ENCODE measurements at regions not wholly inside any gene's neighbourhood (a gene's known extent, or its start where the extent isn't known, plus 50 kb on each side); places are given as distances from the start of the nearest gene placed in this dataset.

DNA sequence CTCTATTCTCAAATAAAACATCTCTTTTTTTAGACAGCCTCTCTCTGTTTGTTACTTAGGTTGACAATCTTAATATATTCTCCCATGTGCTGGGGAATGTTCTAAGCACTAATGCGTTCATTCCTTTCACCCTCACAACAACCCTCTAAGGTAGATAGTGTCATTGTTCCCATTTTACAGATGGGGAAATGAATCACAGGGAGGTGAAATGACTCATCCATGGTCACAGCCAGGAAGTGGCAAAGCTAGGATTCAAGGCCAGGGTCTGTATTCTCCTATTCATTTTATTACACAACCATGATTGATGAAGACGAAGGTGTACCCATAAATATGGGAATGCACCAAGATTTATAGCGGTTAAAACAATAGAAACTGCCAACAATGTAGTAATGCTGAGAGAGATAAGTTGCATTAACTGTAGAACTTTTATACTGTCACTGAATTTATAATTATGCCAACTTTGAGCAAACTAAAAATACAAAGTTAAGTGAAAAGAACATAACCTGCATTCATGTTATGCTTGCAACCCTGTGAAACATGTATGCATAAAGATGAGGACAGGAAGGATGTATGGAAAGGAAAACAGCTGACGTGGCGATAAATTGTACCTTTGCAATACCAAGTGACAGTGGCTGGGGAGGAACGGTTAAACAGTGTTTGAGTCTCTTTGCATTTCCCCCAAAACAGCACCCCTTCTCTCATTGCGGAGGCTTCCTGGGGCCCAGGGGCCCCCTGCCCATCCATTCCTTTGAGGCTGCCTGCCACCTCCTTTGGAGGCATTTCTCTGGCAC, 257.7 kb upstream of the AGAP1 start:
- no peak for TF ChIP-seq POLR2AphosphoS5 (IDR thresholded peaks at IDR 0.05)
- TF ChIP-seq POLR2A (IDR thresholded peaks at IDR 0.05) = no peak
- TF ChIP-seq, protein P1, sequence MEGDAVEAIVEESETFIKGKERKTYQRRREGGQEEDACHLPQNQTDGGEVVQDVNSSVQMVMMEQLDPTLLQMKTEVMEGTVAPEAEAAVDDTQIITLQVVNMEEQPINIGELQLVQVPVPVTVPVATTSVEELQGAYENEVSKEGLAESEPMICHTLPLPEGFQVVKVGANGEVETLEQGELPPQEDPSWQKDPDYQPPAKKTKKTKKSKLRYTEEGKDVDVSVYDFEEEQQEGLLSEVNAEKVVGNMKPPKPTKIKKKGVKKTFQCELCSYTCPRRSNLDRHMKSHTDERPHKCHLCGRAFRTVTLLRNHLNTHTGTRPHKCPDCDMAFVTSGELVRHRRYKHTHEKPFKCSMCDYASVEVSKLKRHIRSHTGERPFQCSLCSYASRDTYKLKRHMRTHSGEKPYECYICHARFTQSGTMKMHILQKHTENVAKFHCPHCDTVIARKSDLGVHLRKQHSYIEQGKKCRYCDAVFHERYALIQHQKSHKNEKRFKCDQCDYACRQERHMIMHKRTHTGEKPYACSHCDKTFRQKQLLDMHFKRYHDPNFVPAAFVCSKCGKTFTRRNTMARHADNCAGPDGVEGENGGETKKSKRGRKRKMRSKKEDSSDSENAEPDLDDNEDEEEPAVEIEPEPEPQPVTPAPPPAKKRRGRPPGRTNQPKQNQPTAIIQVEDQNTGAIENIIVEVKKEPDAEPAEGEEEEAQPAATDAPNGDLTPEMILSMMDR (IDR thresholded peaks at IDR 0.05 in 8 of 11, conservative IDR thresholded peaks at IDR 0.05 in 3 of 11) = no peak
- H3K27ac ChIP-seq = no peak overlapping the region
- intact Hi-C loops (cut with DNase I; ENCODE audit: low total_unique reads) = no loop called here
- H3K36me3 ChIP-seq = no peaks in the 10 kb centered on the region
- peaks cover 0 to 18% (median 0%) of the 10 kb centered on the region in 7 donors for H3K27me3 ChIP-seq (replicated peaks in 1 of 7)
- DNase-seq = no peak
- no peaks in the 10 kb centered on the region for H3K9me3 ChIP-seq
- H3K4me3 ChIP-seq = no peak overlapping the region
- peaks cover 0 to 10% (median 0%) of the 10 kb centered on the region in 6 donors for H3K4me1 ChIP-seq
- WGBS, 5 donors = 54 to 57% (median 55%) methylated on average over 7 of the region's 7 CpGs

DNA sequence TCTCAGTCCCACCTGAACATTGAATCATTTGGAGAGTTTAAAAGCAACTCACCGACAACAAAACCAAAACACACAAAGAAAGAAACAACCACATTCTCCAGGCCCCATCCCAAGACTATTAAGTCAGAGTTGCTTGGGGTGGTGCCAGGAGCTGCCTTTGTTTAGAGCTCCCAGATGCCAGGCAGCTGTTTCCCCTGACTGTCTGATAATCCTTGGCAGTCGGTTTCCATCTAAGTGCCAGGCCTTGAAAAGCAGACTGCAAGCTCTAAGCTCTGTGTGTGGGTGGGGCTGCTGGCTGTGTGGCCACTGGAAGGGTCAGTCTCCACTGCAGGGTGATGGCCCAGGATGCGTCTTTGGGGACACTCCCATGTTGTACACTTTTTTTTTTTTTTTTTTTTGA, 255.3 kb upstream of the AGAP1 start:
- TF ChIP-seq, protein P1 (IDR thresholded peaks at IDR 0.05 in 8 of 11, conservative IDR thresholded peaks at IDR 0.05 in 3 of 11) = no peak
- peak in 2 of 3 donors; percentile 72 to 78 for TF ChIP-seq POLR2AphosphoS5 (IDR thresholded peaks at IDR 0.05)
- H3K4me1 ChIP-seq = peaks cover 0 to 6% (median 0%) of the 10 kb centered on the region in 6 donors
- no peaks in the 10 kb centered on the region for H3K9me3 ChIP-seq
- H3K27me3 ChIP-seq (replicated peaks in 1 of 7) = peaks cover 0 to 22% (median 0%) of the 10 kb centered on the region in 7 donors
- H3K27ac ChIP-seq = no peak overlapping the region
- DNase-seq = peak; percentile 78
- no peaks in the 10 kb centered on the region for H3K36me3 ChIP-seq
- intact Hi-C loops (cut with DNase I; ENCODE audit: low total_unique reads) = no loop called here
- 19 to 42% (median 31%) methylated on average over 3 of the region's 3 CpGs for WGBS, 5 donors
- H3K4me3 ChIP-seq = no peak overlapping the region

DNA sequence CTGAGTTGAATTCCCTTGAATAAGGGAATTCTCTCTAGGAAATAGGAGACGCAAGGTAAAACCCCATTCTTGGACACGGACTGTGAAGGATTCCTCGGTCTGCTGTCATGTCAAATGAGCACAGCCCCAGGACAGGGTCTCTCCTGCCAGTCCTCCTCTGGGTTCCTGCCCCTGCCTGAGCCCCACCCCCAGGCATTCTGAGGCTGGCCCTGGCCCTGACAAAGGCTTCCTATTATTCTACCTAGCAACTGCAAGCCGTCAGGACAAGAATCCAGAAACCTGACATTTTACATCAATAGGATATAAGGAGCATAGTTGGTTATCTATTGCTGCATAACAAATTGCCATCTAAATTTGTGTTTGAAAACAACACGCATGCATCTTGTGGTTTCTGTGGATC, 253.3 kb upstream of the AGAP1 start:
- Histone ChIP-seq H3K4me1 (peaks cover 0 to 6% (median 0%) of the 10 kb centered on the region in 6 donors), H3K27ac (no peak overlapping the region), H3K27me3 (replicated peaks in 1 of 7) (peaks cover 0 to 33% (median 0%) of the 10 kb centered on the region in 7 donors), H3K36me3 (no peaks in the 10 kb centered on the region), H3K9me3 (no peaks in the 10 kb centered on the region), H3K4me3 (no peak overlapping the region)
- intact Hi-C loops (cut with DNase I; ENCODE audit: low total_unique reads) = no loop called here
- TF ChIP-seq POLR2A (IDR thresholded peaks at IDR 0.05) = no peak
- DNase-seq = no peak
- WGBS, 5 donors = 57 to 76% (median 72%) methylated on average over 5 of the region's 5 CpGs

DNA sequence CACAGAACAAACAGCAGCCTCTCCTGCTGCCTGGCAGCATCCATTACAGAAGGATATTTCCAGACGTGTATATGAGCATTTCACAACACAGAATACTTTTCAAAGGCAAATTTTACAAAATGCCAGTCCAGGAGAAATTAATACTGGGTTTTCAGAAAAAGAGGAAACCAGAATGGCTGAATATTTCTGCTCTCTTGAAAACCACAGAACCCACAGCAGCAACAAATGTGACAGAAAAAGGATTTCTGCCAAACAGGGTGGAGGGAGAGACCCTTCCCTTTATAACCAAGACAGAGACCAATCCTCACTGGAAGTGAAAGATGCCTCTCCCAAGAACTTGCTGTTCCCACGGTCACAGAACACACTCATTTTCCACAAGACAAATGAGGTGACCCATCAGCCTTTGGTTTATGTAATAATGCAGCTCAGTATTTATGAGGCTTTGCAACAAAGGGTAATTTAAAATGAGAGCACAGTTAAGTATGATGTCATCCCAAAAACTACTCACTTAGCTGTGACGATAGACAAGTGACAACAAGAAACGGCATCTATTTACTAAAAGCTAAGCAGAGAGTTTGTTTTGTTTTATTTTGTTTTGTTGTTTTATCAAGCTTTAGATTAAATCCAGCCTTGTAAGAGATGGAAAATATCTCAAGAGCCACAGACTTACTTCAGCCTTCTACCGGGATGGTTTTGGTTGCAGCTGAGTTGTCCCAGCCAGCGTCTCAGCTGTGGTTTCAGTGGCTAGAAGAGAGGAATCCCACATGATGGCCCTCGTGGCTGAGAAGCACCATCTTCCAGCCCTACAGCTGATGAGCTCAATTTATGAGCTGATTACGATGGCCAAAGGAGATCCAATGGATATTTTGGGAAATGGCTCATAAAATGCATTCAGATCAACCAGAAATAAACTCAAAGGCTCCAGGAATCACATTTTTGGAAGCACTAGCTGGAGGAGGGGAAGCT, 249.3 kb upstream of the AGAP1 start:
- WGBS, 5 donors = 30 to 43% (median 41%) methylated on average over 8 of the region's 8 CpGs
- Histone ChIP-seq H3K27ac (no peak overlapping the region), H3K4me3 (no peak overlapping the region), H3K27me3 (replicated peaks in 1 of 7) (peaks cover 0 to 47% (median 0%) of the 10 kb centered on the region in 7 donors), H3K9me3 (no peaks in the 10 kb centered on the region), H3K36me3 (no peaks in the 10 kb centered on the region), H3K4me1 (no peaks in the 10 kb centered on the region)
- intact Hi-C loops (cut with DNase I; ENCODE audit: low total_unique reads) = no loop called here
- no peak for TF ChIP-seq POLR2AphosphoS5 (IDR thresholded peaks at IDR 0.05)
- TF ChIP-seq, protein P1 (IDR thresholded peaks at IDR 0.05 in 8 of 11, conservative IDR thresholded peaks at IDR 0.05 in 3 of 11) = no peak
- no peak for TF ChIP-seq POLR2A (IDR thresholded peaks at IDR 0.05)
- no peak for DNase-seq

All from spleen (tissue), 11 donors.